ENCODE measurements at regions not wholly inside any gene's neighbourhood (a gene's known extent, or its start where the extent isn't known, plus 50 kb on each side); places are given as distances from the start of the nearest gene placed in this dataset.

DNA sequence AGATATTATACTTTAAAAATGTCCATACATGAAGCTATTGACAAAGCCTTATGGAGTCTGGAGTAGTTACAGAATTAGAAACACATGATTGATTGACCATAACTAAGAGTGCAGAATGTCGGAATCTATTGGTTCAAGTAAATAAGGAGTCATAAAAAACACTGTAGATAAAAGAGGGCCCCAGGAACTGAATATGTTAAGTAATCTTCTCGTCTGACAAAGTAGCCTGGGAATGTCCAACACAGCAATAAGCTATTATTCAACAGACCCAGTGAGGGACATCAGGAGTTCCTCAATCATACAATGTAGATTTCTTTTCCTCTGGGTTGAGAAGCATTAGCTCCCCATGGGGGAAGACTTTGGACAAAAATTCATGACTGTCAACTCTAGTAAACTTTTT lies 782.0 kb downstream of the SUGCT start:
- TF ChIP-seq CTCF (IDR thresholded peaks at IDR 0.05) (no peak), EP300 (IDR thresholded peaks at IDR 0.05; ENCODE audit: low read depth) (no peak), POLR2A (IDR thresholded peaks at IDR 0.05) (no peak), POLR2AphosphoS5 (IDR thresholded peaks at IDR 0.05) (no peak)
- no peak for DNase-seq
- H3K27ac ChIP-seq: no peak overlapping the region
- H3K4me3 ChIP-seq: no peak overlapping the region
- no peaks in the 10 kb centered on the region for H3K9me3 ChIP-seq
- 72 to 83% methylated on average over 2 of the region's 2 CpGs for WGBS, 2 donors (ENCODE audit: low coverage in 1 of 2)
- H3K36me3 ChIP-seq: no peaks in the 10 kb centered on the region
- in situ Hi-C loops (cut with MboI; ENCODE audit: low pct_ligation_motif_present in 1 of 4, low pct_unique_long_range_greater_than_20kb in 1 of 4, low sequenced_read_pairs in 3 of 4): no loop called here
- H3K27me3 ChIP-seq: no peaks in the 10 kb centered on the region
- no peaks in the 10 kb centered on the region for H3K4me1 ChIP-seq
- intact Hi-C loops (cut with DNase I; ENCODE audit: low total_unique reads): no loop called here

- intact Hi-C loops (cut with DNase I; ENCODE audit: low total_unique reads): no loop called here
- 88% methylated on average over 5 of the region's 5 CpGs; no CpG with 5 or more reads in 1 of the 2 donors for WGBS, 2 donors (ENCODE audit: low coverage in 1 of 2)
- no peak for TF ChIP-seq POLR2AphosphoS5 (IDR thresholded peaks at IDR 0.05)
- no peak for TF ChIP-seq POLR2A (IDR thresholded peaks at IDR 0.05)
- no peak for TF ChIP-seq EP300 (IDR thresholded peaks at IDR 0.05; ENCODE audit: low read depth)
- TF ChIP-seq CTCF (IDR thresholded peaks at IDR 0.05): no peak
Measured at GRCh38 chr7:40915071-40915470, 780.3 kb downstream of the SUGCT start.

More at GRCh38 chr7:40915071-40915470, 780.3 kb downstream of the SUGCT start:
- H3K4me3 ChIP-seq: no peak overlapping the region
- H3K36me3 ChIP-seq: no peaks in the 10 kb centered on the region
- no peaks in the 10 kb centered on the region for H3K4me1 ChIP-seq
- no peak for DNase-seq
- in situ Hi-C loops (cut with MboI; ENCODE audit: low pct_ligation_motif_present in 1 of 4, low pct_unique_long_range_greater_than_20kb in 1 of 4, low sequenced_read_pairs in 3 of 4): no loop called here
- no peaks in the 10 kb centered on the region for H3K27me3 ChIP-seq
- H3K9me3 ChIP-seq: no peaks in the 10 kb centered on the region
- H3K27ac ChIP-seq: no peak overlapping the region
